ENCODE measurements at regions not wholly inside any gene's neighbourhood (a gene's known extent, or its start where the extent isn't known, plus 50 kb on each side); places are given as distances from the start of the nearest gene placed in this dataset.

DNA sequence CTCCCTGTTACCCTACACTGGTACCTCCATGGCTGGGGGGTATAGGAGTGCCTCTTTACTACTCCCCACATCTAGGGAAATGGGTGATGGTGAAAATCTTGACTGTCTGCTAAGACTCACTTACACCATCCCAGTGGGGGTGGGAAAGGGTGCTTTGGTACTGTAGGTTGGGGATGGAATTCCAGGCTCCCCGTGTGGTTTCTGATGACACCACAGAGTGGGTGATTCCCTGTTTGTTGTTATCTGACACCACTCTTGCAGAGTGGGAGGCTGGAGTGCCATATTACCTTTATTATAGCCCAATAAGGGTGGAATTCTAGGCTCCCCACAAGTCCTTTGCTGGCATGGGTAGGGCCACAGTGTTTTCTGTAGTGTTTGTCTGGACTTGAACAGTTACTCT, 264.6 kb upstream of the MAN1A1 start:
- TF ChIP-seq, protein P1, sequence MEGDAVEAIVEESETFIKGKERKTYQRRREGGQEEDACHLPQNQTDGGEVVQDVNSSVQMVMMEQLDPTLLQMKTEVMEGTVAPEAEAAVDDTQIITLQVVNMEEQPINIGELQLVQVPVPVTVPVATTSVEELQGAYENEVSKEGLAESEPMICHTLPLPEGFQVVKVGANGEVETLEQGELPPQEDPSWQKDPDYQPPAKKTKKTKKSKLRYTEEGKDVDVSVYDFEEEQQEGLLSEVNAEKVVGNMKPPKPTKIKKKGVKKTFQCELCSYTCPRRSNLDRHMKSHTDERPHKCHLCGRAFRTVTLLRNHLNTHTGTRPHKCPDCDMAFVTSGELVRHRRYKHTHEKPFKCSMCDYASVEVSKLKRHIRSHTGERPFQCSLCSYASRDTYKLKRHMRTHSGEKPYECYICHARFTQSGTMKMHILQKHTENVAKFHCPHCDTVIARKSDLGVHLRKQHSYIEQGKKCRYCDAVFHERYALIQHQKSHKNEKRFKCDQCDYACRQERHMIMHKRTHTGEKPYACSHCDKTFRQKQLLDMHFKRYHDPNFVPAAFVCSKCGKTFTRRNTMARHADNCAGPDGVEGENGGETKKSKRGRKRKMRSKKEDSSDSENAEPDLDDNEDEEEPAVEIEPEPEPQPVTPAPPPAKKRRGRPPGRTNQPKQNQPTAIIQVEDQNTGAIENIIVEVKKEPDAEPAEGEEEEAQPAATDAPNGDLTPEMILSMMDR (conservative IDR thresholded peaks at IDR 0.05; ENCODE audit: low read depth): no peak
- no peak overlapping the region for H3K27ac ChIP-seq
- POLR2A ChIA-PET (ENCODE audit: low non-redundant PET): no interaction called here
- no peak for DNase-seq (ENCODE audit: low spot score)
- CTCF ChIA-PET: no interaction called here

DNA sequence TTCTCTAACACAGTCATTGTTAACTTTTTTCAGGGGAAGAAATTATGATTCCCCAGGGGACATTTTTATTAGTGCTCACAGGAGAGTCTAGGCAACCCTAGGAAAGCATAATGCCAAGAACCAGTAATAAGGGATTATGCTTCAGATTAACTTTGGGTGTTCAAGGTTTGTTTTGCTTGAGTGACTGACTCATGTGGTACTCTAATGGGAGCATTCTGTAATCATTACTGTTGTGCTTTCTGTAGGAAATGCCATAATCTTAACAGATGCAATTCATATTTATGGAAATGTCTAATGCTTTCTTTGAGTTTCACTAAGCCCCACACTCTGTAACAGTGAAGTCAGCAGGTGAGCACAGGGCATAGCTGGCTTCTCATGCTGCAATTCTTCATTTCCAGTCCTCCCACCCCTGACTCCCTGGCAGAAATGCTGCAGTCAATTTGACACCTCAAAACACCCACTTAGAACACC, 263.4 kb upstream of the MAN1A1 start:
- no peak overlapping the region for H3K27ac ChIP-seq
- no peak for DNase-seq (ENCODE audit: low spot score)
- ChIA-PET CTCF (no interaction called here), POLR2A (ENCODE audit: low non-redundant PET) (no interaction called here)
- TF ChIP-seq, protein P1 (conservative IDR thresholded peaks at IDR 0.05; ENCODE audit: low read depth): no peak

DNA sequence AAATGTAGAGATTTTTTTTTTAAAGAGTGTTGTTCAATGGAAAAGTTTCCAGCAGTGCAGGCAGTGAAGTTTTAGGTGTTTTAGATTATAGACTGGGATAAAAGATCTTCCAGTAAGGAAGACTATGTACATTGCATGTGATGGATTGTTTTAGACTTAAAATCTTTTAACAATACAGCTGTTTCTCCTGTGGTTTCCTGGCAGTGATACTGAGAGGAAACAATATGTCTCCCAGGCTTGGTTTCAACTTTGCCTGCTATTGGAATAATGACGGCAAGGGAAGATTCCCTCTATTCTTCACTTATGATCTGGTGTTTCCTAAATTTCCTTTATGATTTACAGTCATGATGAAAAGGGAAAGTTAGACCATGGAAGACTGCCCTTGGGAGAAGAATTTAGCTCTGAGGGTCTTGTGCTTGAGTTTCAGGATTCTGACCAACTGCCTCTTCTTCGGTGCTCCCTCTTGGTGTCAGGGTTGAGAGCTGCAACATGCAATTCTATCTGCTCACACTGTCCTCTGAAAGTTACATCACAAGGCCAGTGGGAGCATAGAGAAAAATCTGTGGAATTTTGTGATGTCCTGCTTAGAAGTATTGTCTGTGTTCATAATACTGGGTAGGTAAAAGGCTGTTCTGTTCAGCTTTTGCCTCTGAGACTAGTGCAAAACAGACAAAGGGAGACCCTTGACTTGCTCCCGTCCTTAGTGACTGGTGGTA, 262.8 kb upstream of the MAN1A1 start:
- DNase-seq (ENCODE audit: low spot score): no peak
- POLR2A ChIA-PET (ENCODE audit: low non-redundant PET): no interaction called here
- TF ChIP-seq, protein P1 (conservative IDR thresholded peaks at IDR 0.05; ENCODE audit: low read depth): no peak
- CTCF ChIA-PET: no interaction called here
- no peak overlapping the region for H3K27ac ChIP-seq

DNA sequence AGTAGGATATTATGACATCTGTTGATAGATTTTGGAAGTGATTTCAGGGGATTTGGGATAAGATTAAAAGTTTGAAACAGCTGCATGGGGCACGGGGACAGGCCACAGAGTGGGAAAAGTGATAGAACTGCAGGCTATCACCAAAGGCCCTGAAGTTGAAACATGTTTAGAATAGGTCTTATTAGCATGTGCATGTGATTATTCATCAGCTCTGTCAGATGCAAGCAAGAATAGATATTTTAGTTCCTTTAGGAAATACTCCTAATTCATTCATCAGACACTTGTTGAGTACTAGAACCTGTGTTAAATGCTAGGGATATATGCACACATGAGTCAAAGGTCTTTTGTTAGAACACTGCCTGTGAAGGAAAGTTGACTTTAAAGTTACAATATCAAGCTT, 261.2 kb upstream of the MAN1A1 start:
- TF ChIP-seq, protein P1 (conservative IDR thresholded peaks at IDR 0.05; ENCODE audit: low read depth): no peak
- no peak for DNase-seq (ENCODE audit: low spot score)
- no peak overlapping the region for H3K27ac ChIP-seq
- ChIA-PET POLR2A (ENCODE audit: low non-redundant PET) (no interaction called here), CTCF (no interaction called here)

DNA sequence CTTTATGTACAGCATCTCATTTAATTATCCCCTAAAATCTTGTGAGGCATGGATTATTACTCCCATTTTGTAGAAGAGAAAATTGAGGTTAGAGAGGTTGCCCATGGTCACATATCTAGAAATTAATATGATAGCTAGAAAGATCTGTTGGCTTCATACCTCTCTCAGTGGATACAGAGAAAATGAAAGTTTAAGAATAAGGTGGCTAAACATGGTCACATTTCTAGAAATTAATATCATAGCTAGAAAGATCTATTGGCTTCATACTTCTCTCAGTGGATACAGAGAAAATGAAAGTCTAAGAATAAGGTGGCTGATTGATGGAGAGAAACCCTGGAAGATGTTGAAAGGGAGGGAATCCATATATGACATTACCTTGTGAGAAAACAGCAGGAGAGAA, 260.7 kb upstream of the MAN1A1 start:
- ChIA-PET POLR2A (ENCODE audit: low non-redundant PET) (no interaction called here), CTCF (no interaction called here)
- DNase-seq (ENCODE audit: low spot score): no peak
- no peak overlapping the region for H3K27ac ChIP-seq
- TF ChIP-seq, protein P1 (conservative IDR thresholded peaks at IDR 0.05; ENCODE audit: low read depth): no peak

DNA sequence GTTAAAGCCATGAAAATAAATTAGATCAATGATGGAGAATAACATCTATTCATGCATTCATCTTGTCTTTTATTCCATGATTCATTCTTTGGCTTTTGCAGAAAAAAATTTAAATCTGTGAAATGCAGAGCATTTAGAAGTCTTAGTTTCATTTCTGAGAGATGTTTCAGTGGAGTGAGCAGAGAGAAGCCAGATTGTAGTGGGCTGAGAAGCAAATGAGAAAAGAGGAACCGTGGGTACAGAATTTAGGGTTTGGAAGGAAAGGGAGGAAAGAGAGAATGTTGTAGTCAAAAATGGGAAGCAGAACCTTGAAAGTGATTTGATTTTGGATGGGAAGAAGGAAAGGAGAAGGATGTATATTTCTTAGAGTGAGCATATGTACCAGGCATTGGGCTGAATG, 260.3 kb upstream of the MAN1A1 start:
- ChIA-PET CTCF (no interaction called here), POLR2A (ENCODE audit: low non-redundant PET) (no interaction called here)
- no peak overlapping the region for H3K27ac ChIP-seq
- TF ChIP-seq, protein P1 (conservative IDR thresholded peaks at IDR 0.05; ENCODE audit: low read depth): no peak
- DNase-seq (ENCODE audit: low spot score): no peak
